ENCODE measurements at regions not wholly inside any gene's neighbourhood (a gene's known extent, or its start where the extent isn't known, plus 50 kb on each side); places are given as distances from the start of the nearest gene placed in this dataset.
"Not testable (repeated sequence)": the region's sequence is repeated elsewhere in the genome, so short reads cannot be mapped to it uniquely, and the experiment has no call there.

DNA sequence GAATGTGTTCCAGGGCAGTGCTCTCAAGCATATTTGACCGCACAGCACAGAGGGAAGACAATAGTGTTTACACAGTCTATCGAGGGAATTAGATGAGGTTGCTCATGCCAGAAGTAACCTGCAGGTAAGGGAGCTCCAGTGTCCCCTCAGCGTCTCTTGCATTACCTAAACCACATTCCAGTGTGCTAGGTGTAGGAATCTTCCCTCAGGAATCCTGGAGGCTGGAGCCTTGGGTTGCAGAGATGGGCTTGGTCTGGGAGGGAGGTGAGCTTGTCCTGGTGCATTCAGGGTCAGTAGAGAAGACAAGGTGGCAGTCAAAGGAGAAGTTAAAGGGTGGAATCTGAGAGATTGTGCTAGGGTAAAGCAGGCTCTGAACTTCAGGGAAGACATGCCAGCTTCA lies 56.3 kb downstream of the SOX14 start:
- Histone ChIP-seq H3K27ac (ENCODE audit: low read length) (no peak overlapping the region), H3K4me1 (ENCODE audit: control insufficient read depth, insufficient read depth, low read length) (no peaks in the 10 kb centered on the region), H3K36me3 (ENCODE audit: control insufficient read depth, insufficient read depth, low read length) (no peaks in the 10 kb centered on the region), H3K9me3 (replicated peaks; ENCODE audit: control insufficient read depth, low read depth, low read length) (no peaks in the 10 kb centered on the region), H3K4me3 (ENCODE audit: low read length) (no peak overlapping the region), H3K27me3 (ENCODE audit: control insufficient read depth, insufficient read depth, low read length) (no peaks in the 10 kb centered on the region)
- DNase-seq, result no peak
- WGBS (ENCODE audit: insufficient coverage), result no CpG with 5 or more reads among the region's 3 CpGs

- DNase-seq, result no peak
- no peak overlapping the region for H3K4me3 ChIP-seq (ENCODE audit: low read length)
- H3K27ac ChIP-seq (ENCODE audit: low read length), result no peak overlapping the region
- no peaks in the 10 kb centered on the region for H3K4me1 ChIP-seq (ENCODE audit: control insufficient read depth, insufficient read depth, low read length)
- H3K36me3 ChIP-seq (ENCODE audit: control insufficient read depth, insufficient read depth, low read length), result no peaks in the 10 kb centered on the region
- H3K27me3 ChIP-seq (ENCODE audit: control insufficient read depth, insufficient read depth, low read length), result no peaks in the 10 kb centered on the region
- no CpG with 5 or more reads among the region's 1 CpG for WGBS (ENCODE audit: insufficient coverage)
- H3K9me3 ChIP-seq (replicated peaks; ENCODE audit: control insufficient read depth, low read depth, low read length), result peaks cover 2% of the 10 kb centered on the region
These were observed 71.0 kb downstream of the SOX14 start for GRCh38 chr3:137835096-137835495.

DNA sequence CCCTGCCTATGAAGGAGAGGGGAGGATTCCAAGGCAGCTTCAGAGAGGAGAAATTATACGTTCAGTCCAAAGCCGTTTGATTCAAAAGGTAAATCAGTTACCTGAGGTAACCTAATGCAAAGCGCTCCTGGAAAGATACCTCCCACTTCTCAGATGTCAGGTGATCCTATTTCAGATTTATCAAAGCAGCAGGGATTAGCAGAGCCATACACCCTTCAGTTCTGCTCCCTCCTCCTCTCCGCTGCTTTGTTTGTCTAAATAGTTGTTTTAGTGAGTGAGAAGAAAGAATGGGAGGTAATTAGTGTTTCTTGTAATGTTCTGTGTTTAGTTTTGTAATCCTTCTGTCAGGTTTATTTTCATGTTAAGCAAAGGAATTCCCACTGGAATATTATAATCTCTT lies 81.1 kb downstream of the SOX14 start:
- no peak for DNase-seq
- no peaks in the 10 kb centered on the region for H3K9me3 ChIP-seq (replicated peaks; ENCODE audit: control insufficient read depth, low read depth, low read length)
- H3K4me1 ChIP-seq (ENCODE audit: control insufficient read depth, insufficient read depth, low read length), result no peaks in the 10 kb centered on the region
- H3K27me3 ChIP-seq (ENCODE audit: control insufficient read depth, insufficient read depth, low read length), result peaks cover 2% of the 10 kb centered on the region
- no peaks in the 10 kb centered on the region for H3K36me3 ChIP-seq (ENCODE audit: control insufficient read depth, insufficient read depth, low read length)
- H3K4me3 ChIP-seq (ENCODE audit: low read length), result no peak overlapping the region
- WGBS (ENCODE audit: insufficient coverage), result no CpG with 5 or more reads among the region's 4 CpGs
- H3K27ac ChIP-seq (ENCODE audit: low read length), result no peak overlapping the region

DNA sequence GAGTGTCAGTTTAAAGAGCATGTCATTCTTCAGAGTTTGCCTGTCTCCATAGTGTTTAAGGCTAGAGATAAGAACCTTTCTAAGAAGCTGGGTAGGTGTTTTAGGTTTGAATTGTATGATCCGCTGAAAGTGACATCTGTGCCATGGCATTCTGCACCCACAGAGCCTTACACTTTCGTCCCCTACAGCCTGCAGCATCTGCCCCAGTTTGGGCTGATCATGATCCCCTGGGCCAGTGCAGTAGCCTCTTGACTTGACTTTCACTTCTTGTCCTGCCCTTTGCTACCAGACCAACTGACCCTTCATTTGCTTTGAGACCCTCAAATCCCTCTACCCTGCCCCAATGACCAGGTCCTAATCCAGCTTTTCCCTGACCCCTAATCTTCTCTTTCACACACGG lies 81.6 kb downstream of the SOX14 start:
- Histone ChIP-seq H3K27ac (ENCODE audit: low read length) (no peak overlapping the region), H3K4me1 (ENCODE audit: control insufficient read depth, insufficient read depth, low read length) (no peaks in the 10 kb centered on the region), H3K27me3 (ENCODE audit: control insufficient read depth, insufficient read depth, low read length) (peaks cover 2% of the 10 kb centered on the region), H3K4me3 (ENCODE audit: low read length) (no peak overlapping the region), H3K9me3 (replicated peaks; ENCODE audit: control insufficient read depth, low read depth, low read length) (no peaks in the 10 kb centered on the region), H3K36me3 (ENCODE audit: control insufficient read depth, insufficient read depth, low read length) (no peaks in the 10 kb centered on the region)
- 58% methylated on average over 3 of the region's 3 CpGs for WGBS (ENCODE audit: insufficient coverage)
- no peak for DNase-seq

GRCh38 chr3:137852391-137852830 lies 88.3 kb downstream of the SOX14 start:
- no peaks in the 10 kb centered on the region for H3K36me3 ChIP-seq (ENCODE audit: control insufficient read depth, insufficient read depth, low read length)
- 59% methylated on average over 11 of the region's 13 CpGs for WGBS (ENCODE audit: insufficient coverage)
- H3K27me3 ChIP-seq (ENCODE audit: control insufficient read depth, insufficient read depth, low read length), result no peaks in the 10 kb centered on the region
- no peak overlapping the region for H3K4me3 ChIP-seq (ENCODE audit: low read length)
- no peaks in the 10 kb centered on the region for H3K9me3 ChIP-seq (replicated peaks; ENCODE audit: control insufficient read depth, low read depth, low read length)
- no peak for DNase-seq
- H3K27ac ChIP-seq (ENCODE audit: low read length), result no peak overlapping the region
- H3K4me1 ChIP-seq (ENCODE audit: control insufficient read depth, insufficient read depth, low read length), result no peaks in the 10 kb centered on the region

- H3K9me3 ChIP-seq (replicated peaks; ENCODE audit: control insufficient read depth, low read depth, low read length), result no peaks in the 10 kb centered on the region
- no peak overlapping the region for H3K4me3 ChIP-seq (ENCODE audit: low read length)
- H3K27me3 ChIP-seq (ENCODE audit: control insufficient read depth, insufficient read depth, low read length), result no peaks in the 10 kb centered on the region
- H3K4me1 ChIP-seq (ENCODE audit: control insufficient read depth, insufficient read depth, low read length), result no peaks in the 10 kb centered on the region
- no peaks in the 10 kb centered on the region for H3K36me3 ChIP-seq (ENCODE audit: control insufficient read depth, insufficient read depth, low read length)
- WGBS (ENCODE audit: insufficient coverage), result no CpG with 5 or more reads among the region's 4 CpGs
- DNase-seq, result no peak
- no peak overlapping the region for H3K27ac ChIP-seq (ENCODE audit: low read length)
These were observed 90.6 kb downstream of the SOX14 start for GRCh38 chr3:137854533-137855261.

- DNase-seq, result no peak
- Histone ChIP-seq H3K9me3 (replicated peaks; ENCODE audit: control insufficient read depth, low read depth, low read length) (no peaks in the 10 kb centered on the region), H3K4me1 (ENCODE audit: control insufficient read depth, insufficient read depth, low read length) (no peaks in the 10 kb centered on the region), H3K27ac (ENCODE audit: low read length) (no peak overlapping the region), H3K4me3 (ENCODE audit: low read length) (no peak overlapping the region), H3K27me3 (ENCODE audit: control insufficient read depth, insufficient read depth, low read length) (no peaks in the 10 kb centered on the region), H3K36me3 (ENCODE audit: control insufficient read depth, insufficient read depth, low read length) (no peaks in the 10 kb centered on the region)
- 67% methylated on average over 1 of the region's 2 CpGs for WGBS (ENCODE audit: insufficient coverage)
These were observed 101.9 kb downstream of the SOX14 start for GRCh38 chr3:137866001-137866400.

- Histone ChIP-seq H3K36me3 (ENCODE audit: control insufficient read depth, insufficient read depth, low read length) (no peaks in the 10 kb centered on the region), H3K4me3 (ENCODE audit: low read length) (no peak overlapping the region), H3K9me3 (replicated peaks; ENCODE audit: control insufficient read depth, low read depth, low read length) (no peaks in the 10 kb centered on the region), H3K4me1 (ENCODE audit: control insufficient read depth, insufficient read depth, low read length) (no peaks in the 10 kb centered on the region), H3K27me3 (ENCODE audit: control insufficient read depth, insufficient read depth, low read length) (no peaks in the 10 kb centered on the region), H3K27ac (ENCODE audit: low read length) (no peak overlapping the region)
- 86% methylated on average over 1 of the region's 4 CpGs for WGBS (ENCODE audit: insufficient coverage)
- no peak for DNase-seq
These were observed 102.8 kb downstream of the SOX14 start for GRCh38 chr3:137866933-137867332.

- DNase-seq, result no peak
- no peaks in the 10 kb centered on the region for H3K9me3 ChIP-seq (replicated peaks; ENCODE audit: control insufficient read depth, low read depth, low read length)
- no peak overlapping the region for H3K4me3 ChIP-seq (ENCODE audit: low read length)
- H3K27me3 ChIP-seq (ENCODE audit: control insufficient read depth, insufficient read depth, low read length), result no peaks in the 10 kb centered on the region
- H3K27ac ChIP-seq (ENCODE audit: low read length), result no peak overlapping the region
- 73% methylated on average over 1 of the region's 2 CpGs for WGBS (ENCODE audit: insufficient coverage)
- no peaks in the 10 kb centered on the region for H3K36me3 ChIP-seq (ENCODE audit: control insufficient read depth, insufficient read depth, low read length)
- H3K4me1 ChIP-seq (ENCODE audit: control insufficient read depth, insufficient read depth, low read length), result no peaks in the 10 kb centered on the region
These were observed 103.5 kb downstream of the SOX14 start for GRCh38 chr3:137867611-137868010.

DNA sequence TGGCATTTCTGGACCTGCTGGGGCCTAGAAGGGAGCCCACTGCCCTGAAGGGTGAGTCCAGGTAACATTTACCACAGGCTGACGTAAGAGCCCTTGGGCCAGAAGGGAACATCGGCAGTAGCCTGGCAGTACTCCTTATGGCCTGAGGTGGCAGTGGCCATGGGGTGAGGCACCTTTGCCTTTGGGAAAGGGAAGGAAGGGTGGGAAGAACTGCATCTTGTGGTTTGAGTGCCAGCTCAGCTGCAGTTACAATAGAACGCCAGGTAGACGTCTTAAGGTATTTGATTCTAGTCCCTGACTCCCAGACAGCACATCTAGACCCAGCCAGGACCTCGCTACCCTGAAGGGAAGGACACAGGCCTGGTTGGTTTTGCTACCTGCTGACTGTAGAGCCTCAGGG lies 104.9 kb downstream of the SOX14 start:
- no peaks in the 10 kb centered on the region for H3K4me1 ChIP-seq (ENCODE audit: control insufficient read depth, insufficient read depth, low read length)
- no peak for DNase-seq
- H3K27me3 ChIP-seq (ENCODE audit: control insufficient read depth, insufficient read depth, low read length), result no peaks in the 10 kb centered on the region
- no peaks in the 10 kb centered on the region for H3K9me3 ChIP-seq (replicated peaks; ENCODE audit: control insufficient read depth, low read depth, low read length)
- no peak overlapping the region for H3K27ac ChIP-seq (ENCODE audit: low read length)
- 100% methylated on average over 1 of the region's 5 CpGs for WGBS (ENCODE audit: insufficient coverage)
- no peak overlapping the region for H3K4me3 ChIP-seq (ENCODE audit: low read length)
- no peaks in the 10 kb centered on the region for H3K36me3 ChIP-seq (ENCODE audit: control insufficient read depth, insufficient read depth, low read length)

DNA sequence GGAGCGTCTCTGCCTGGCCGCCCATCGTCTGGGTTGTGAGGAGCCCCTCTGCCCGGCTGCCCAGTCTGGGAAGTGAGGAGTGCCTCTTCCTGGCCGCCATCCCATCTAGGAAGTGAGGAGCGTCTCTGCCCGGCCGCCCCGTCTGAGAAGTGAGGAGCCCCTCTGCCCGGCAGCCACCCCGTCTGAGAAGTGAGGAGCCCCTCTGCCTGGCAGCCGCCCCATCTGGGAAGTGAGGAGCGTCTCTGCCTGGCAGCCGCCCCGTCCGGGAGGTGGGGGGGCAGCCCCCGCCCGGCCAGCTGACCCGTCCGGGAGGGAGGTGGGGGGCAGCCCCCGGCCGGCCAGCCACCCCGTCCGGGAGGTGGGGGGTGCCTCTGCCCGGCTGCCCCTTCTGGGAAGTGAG lies 108.5 kb downstream of the SOX14 start:
- 92% methylated on average over 22 of the region's 25 CpGs for WGBS (ENCODE audit: insufficient coverage)
- not testable (repeated sequence) for H3K9me3 ChIP-seq (replicated peaks; ENCODE audit: control insufficient read depth, low read depth, low read length)

More for the DNA sequence above, 108.5 kb downstream of the SOX14 start:
- not testable (repeated sequence) for H3K36me3 ChIP-seq (ENCODE audit: control insufficient read depth, insufficient read depth, low read length); DNase-seq; H3K4me3 ChIP-seq (ENCODE audit: low read length); H3K27ac ChIP-seq (ENCODE audit: low read length); H3K27me3 ChIP-seq (ENCODE audit: control insufficient read depth, insufficient read depth, low read length); H3K4me1 ChIP-seq (ENCODE audit: control insufficient read depth, insufficient read depth, low read length)
